ENCODE measurements at regions not wholly inside any gene's neighbourhood (a gene's known extent, or its start where the extent isn't known, plus 50 kb on each side); places are given as distances from the start of the nearest gene placed in this dataset.
"Not testable (repeated sequence)": the region's sequence is repeated elsewhere in the genome, so short reads cannot be mapped to it uniquely, and the experiment has no call there.

DNA sequence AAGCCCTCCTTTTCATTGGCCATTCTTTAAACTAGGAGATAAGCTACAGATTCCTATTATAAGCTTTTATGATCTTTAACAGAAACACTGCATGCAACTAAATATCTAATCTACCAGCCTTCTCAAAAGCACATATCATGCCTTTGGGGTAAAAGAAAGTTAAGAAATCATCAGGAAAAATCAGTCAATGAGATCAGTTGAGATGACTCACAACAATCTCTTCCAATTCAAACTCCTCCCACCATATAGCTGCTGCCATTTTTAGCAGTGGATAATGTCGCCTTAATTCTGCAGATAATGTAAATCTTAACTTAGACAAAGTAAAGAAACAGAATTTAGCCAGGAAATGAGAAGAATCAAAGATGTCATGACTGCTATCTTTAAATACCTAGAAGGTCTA is 135.2 kb upstream of the BCL6 start:
- no peak for DNase-seq (ENCODE audit: extremely low read depth, low read depth)
- no peak for TF ChIP-seq CTCF (IDR thresholded peaks at IDR 0.05; ENCODE audit: low read depth, low read length, missing control alignments)
- no peak overlapping the region for H3K4me3 ChIP-seq (replicated peaks; ENCODE audit: low read depth, low read length)

DNA sequence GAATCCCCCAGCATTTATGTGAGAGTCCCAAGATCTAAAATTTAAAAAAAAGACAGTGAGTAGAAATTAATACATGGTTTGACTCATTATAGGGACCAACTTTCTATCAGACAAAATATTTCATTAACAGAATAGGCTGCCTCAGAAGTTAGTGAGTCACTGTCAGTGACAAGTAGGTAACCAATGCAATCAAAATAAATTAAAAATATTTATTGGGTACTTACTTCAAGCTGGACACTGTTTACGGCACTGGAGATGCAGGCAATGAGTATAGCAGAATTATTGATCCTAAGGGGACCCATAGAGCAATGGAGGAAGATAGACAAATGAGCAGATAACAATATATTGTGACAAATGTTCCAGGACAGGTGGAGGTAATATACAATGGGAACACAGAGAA is 135.6 kb upstream of the BCL6 start:
- DNase-seq (ENCODE audit: extremely low read depth, low read depth): no peak
- TF ChIP-seq CTCF (IDR thresholded peaks at IDR 0.05; ENCODE audit: low read depth, low read length, missing control alignments): no peak
- H3K4me3 ChIP-seq (replicated peaks; ENCODE audit: low read depth, low read length): no peak overlapping the region

- no peak for TF ChIP-seq CTCF (IDR thresholded peaks at IDR 0.05; ENCODE audit: low read depth, low read length, missing control alignments)
- H3K4me3 ChIP-seq (replicated peaks; ENCODE audit: low read depth, low read length): no peak overlapping the region
- no peak for DNase-seq (ENCODE audit: extremely low read depth, low read depth)
These were observed 143.4 kb upstream of the BCL6 start for GRCh38 chr3:187888701-187889100.

- H3K4me3 ChIP-seq (replicated peaks; ENCODE audit: low read depth, low read length): no peak overlapping the region
- DNase-seq (ENCODE audit: extremely low read depth, low read depth): no peak
- no peak for TF ChIP-seq CTCF (IDR thresholded peaks at IDR 0.05; ENCODE audit: low read depth, low read length, missing control alignments)
These were observed 143.8 kb upstream of the BCL6 start for GRCh38 chr3:187889106-187889505.

GRCh38 chr3:187889601-187890404 is 144.5 kb upstream of the BCL6 start:
- TF ChIP-seq CTCF (IDR thresholded peaks at IDR 0.05; ENCODE audit: low read depth, low read length, missing control alignments): no peak
- no peak for DNase-seq (ENCODE audit: extremely low read depth, low read depth)
- H3K4me3 ChIP-seq (replicated peaks; ENCODE audit: low read depth, low read length): no peak overlapping the region

DNA sequence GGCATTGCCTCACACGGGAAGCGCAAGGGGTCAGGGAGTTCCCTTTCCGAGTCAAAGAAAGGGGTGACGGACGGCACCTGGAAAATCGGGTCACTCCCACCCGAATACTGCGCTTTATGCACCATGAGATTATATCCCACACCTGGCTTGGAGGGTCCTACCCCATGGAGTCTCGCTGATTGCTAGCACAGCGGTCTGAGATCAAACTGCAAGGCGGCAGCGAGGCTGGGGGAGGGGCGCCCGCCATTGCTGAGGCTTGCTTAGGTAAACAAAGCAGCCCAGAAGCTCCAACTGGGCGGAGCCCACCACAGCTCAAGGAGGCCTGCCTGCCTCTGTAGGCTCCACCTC is 145.1 kb upstream of the BCL6 start:
- not testable (repeated sequence) for DNase-seq (ENCODE audit: extremely low read depth, low read depth); H3K4me3 ChIP-seq (replicated peaks; ENCODE audit: low read depth, low read length)

- H3K4me3 ChIP-seq (replicated peaks; ENCODE audit: low read depth, low read length): no peak overlapping the region
- no peak for DNase-seq (ENCODE audit: extremely low read depth, low read depth)
- no peak for TF ChIP-seq CTCF (IDR thresholded peaks at IDR 0.05; ENCODE audit: low read depth, low read length, missing control alignments)
These were observed 151.4 kb upstream of the BCL6 start for GRCh38 chr3:187896646-187897045.
